Lung (tissue), 11 donors: ENCODE measurements at regions not wholly inside any gene's neighbourhood (a gene's known extent, or its start where the extent isn't known, plus 50 kb on each side); places are given as distances from the start of the nearest gene placed in this dataset.
"Not testable (repeated sequence)": the region's sequence is repeated elsewhere in the genome, so short reads cannot be mapped to it uniquely, and the experiment has no call there.

Experiments
- ATAC-seq: fragments of 200-7000 bp; cut with Tn5 transposase; one replicate; pipeline ENCODE4 v1.9.1; 2020; ENCODE audit warnings: moderate number of reproducible peaks; ENCODE audit not compliant: insufficient read depth, low FRiP score
- DNase-seq, 3 donors: peaks; one replicate each; pipeline ENCODE4 v3.0.0-alpha.2; 2013 to 2017
- H3K27ac ChIP-seq, 2 donors: one replicate each; pipeline ENCODE4 v1.5.1; 2013; ENCODE audit warnings: mild to moderate bottlenecking in 2 of 2, moderate library complexity in 2 of 2, control low read depth in 1 of 2, inconsistent platforms in 1 of 2, low read depth in 1 of 2, low read length in 1 of 2
- H3K27me3 ChIP-seq, 3 donors: one replicate each; pipeline ENCODE4 v1.5.1; 2013; ENCODE audit warnings: low read length in 2 of 3; ENCODE audit not compliant: control insufficient read depth in 3 of 3, insufficient read depth in 3 of 3
- H3K36me3 ChIP-seq, 4 donors: one replicate each; pipeline ENCODE4 v1.5.1; 2013; ENCODE audit warnings: low read length in 4 of 4, mild to moderate bottlenecking in 1 of 4, moderate library complexity in 1 of 4; ENCODE audit not compliant: control insufficient read depth in 4 of 4, insufficient read depth in 4 of 4
- H3K4me1 ChIP-seq, 5 donors: one replicate each; pipeline ENCODE4 v1.5.1; 2013; ENCODE audit warnings: low read length in 5 of 5, mild to moderate bottlenecking in 2 of 5, moderate library complexity in 1 of 5; ENCODE audit not compliant: control insufficient read depth in 5 of 5, insufficient read depth in 5 of 5
- H3K4me3 ChIP-seq: one replicate; pipeline ENCODE4 v1.5.1; 2013; ENCODE audit warnings: mild to moderate bottlenecking, control low read depth, moderate library complexity
- H3K9ac ChIP-seq, 2 donors: one replicate each; pipeline ENCODE4 v1.5.1; 2013; ENCODE audit warnings: low read length in 2 of 2, control low read depth in 1 of 2; ENCODE audit not compliant: insufficient read depth in 1 of 2
- H3K9me3 ChIP-seq, 4 donors: one replicate each; pipeline ENCODE4 v1.5.1; 2013; ENCODE audit warnings: low read length in 3 of 4, mild to moderate bottlenecking in 1 of 4, moderate library complexity in 1 of 4; ENCODE audit not compliant: control insufficient read depth in 4 of 4, insufficient read depth in 3 of 4
- WGBS, 2 donors: extraction: QIAGEN DNeasy Blood & Tissue Kit; methylation state at CpG; one replicate each; pipeline ENCODE4 v1.1.7; 2013; 5-methylcytosine and 5-hydroxymethylcytosine counted together
- TF ChIP-seq, protein P1 (sequence below): IDR thresholded peaks from 2 replicates; pipeline ENCODE4 v1.5.1; 2012; ENCODE audit warnings: mild to moderate bottlenecking; ENCODE audit errors: control extremely low read depth, extremely low read depth
- donor health status: control.
- donor health status: control.
- donor health status: Bipolar disorder and iron deficiency.
- donor health status: healthy.
- donor health status: DM: yes; HTN: yes; CAD: no.

DNA sequence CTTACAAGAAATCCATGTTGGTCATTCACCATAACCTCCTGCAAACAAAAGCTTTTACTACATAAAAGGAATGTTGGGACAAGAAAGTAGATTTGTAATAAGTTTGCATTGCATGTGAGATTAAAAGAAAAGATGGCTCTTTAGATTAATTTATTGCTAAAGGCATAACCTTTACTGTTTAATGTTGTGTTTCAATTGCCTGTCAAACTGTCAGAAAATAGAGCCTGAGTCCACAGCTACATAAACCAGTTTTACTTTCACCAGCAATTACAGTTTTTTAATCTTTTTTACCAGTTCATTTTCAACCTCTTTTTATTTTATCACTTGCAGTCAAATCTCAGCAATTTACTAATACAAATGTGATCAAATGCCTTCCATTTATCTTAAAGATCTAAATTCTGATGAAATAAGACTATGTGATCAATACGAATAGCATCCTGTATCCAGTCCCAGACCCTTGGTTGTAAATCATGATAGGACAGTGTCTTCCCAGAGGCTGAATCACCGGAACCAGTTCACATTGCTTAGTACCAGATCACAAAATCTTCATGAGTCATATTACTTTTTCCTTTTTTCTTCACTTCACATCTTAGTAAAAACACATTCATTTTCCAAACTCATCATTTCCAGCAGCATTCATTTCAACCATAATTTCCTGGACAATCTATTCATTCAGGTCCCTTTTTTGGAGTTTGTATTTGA lies 95.4 kb upstream of the FRG1 start:
- WGBS, 2 donors: 87 to 94% methylated on average over 2 of the region's 2 CpGs
- no peak overlapping the region for H3K4me3 ChIP-seq

DNA sequence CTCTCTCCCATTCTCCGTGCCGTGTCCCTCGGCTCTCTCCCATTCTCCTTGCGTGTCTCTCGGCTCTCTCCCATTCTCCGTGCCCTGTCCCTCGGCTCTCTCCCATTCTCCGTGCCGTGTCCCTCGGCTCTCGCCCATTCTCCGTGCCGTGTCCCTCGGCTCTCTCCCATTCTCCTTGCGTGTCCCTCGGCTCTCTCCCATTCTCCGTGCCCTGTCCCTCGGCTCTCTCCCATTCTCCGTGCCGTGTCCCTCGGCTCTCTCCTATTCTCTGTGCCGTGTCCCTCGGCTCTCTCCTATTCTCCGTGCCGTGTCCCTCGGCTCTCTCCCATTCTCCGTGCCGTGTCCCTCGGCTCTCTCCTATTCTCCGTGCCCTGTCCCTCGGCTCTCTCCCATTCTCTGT lies 94.6 kb upstream of the FRG1 start:
- not testable (repeated sequence) for DNase-seq, H3K9ac ChIP-seq, H3K4me1 ChIP-seq, H3K27ac ChIP-seq, H3K36me3 ChIP-seq, H3K27me3 ChIP-seq, H3K4me3 ChIP-seq, ATAC-seq, H3K9me3 ChIP-seq
- 88 to 90% methylated on average over 22 to 27 of the region's 31 CpGs for WGBS, 2 donors

More for the DNA sequence above, 95.4 kb upstream of the FRG1 start:
- H3K36me3 ChIP-seq: no peaks in the 10 kb centered on the region
- H3K27me3 ChIP-seq: peaks cover 0 to 3% (median 0%) of the 10 kb centered on the region in 3 donors
- TF ChIP-seq, protein P1, sequence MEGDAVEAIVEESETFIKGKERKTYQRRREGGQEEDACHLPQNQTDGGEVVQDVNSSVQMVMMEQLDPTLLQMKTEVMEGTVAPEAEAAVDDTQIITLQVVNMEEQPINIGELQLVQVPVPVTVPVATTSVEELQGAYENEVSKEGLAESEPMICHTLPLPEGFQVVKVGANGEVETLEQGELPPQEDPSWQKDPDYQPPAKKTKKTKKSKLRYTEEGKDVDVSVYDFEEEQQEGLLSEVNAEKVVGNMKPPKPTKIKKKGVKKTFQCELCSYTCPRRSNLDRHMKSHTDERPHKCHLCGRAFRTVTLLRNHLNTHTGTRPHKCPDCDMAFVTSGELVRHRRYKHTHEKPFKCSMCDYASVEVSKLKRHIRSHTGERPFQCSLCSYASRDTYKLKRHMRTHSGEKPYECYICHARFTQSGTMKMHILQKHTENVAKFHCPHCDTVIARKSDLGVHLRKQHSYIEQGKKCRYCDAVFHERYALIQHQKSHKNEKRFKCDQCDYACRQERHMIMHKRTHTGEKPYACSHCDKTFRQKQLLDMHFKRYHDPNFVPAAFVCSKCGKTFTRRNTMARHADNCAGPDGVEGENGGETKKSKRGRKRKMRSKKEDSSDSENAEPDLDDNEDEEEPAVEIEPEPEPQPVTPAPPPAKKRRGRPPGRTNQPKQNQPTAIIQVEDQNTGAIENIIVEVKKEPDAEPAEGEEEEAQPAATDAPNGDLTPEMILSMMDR: no peak
- no peak overlapping the region for H3K9ac ChIP-seq
- DNase-seq: no peak
- ATAC-seq: no peak
- H3K9me3 ChIP-seq: no peaks in the 10 kb centered on the region
- no peak overlapping the region for H3K27ac ChIP-seq
- H3K4me1 ChIP-seq: no peaks in the 10 kb centered on the region

DNA sequence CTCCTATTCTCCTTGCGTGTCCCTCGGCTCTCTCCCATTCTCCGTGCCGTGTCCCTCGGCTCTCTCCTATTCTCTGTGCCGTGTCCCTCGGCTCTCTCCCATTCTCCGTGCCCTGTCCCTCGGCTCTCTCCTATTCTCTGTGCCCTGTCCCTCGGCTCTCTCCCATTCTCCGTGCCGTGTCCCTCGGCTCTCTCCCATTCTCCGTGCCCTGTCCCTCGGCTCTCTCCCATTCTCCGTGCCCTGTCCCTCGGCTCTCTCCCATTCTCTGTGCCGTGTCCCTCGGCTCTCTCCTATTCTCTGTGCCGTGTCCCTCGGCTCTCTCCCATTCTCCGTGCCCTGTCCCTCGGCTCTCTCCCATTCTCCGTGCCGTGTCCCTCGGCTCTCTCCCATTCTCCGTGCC lies 94.1 kb upstream of the FRG1 start:
- DNase-seq, H3K9me3 ChIP-seq, H3K36me3 ChIP-seq, H3K4me1 ChIP-seq, H3K27me3 ChIP-seq, H3K9ac ChIP-seq, H3K4me3 ChIP-seq, H3K27ac ChIP-seq, ATAC-seq: not testable (repeated sequence)
- 92 to 94% methylated on average over 26 to 27 of the region's 27 CpGs for WGBS, 2 donors

DNA sequence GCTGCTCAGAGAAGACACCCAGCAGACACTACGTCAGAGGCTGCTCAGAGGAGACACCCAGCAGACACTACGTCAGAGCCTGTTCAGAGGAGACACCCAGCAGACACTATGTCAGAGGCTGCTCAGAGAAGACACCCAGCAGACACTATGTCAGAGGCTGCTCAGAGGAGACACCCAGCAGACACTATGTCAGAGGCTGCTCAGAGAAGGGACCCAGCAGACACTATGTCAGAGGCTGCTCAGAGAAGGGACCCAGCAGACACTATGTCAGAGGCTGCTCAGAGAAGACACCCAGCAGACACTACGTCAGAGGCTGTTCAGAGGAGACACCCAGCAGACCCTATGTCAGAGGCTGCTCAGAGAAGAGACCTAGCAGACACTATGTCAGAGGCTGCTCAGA lies 92.0 kb upstream of the FRG1 start:
- H3K27ac ChIP-seq, H3K4me1 ChIP-seq, H3K9ac ChIP-seq, ATAC-seq, H3K4me3 ChIP-seq, H3K9me3 ChIP-seq, DNase-seq, H3K27me3 ChIP-seq, H3K36me3 ChIP-seq: not testable (repeated sequence)
- 47 to 54% methylated on average over 3 of the region's 3 CpGs for WGBS, 2 donors

DNA sequence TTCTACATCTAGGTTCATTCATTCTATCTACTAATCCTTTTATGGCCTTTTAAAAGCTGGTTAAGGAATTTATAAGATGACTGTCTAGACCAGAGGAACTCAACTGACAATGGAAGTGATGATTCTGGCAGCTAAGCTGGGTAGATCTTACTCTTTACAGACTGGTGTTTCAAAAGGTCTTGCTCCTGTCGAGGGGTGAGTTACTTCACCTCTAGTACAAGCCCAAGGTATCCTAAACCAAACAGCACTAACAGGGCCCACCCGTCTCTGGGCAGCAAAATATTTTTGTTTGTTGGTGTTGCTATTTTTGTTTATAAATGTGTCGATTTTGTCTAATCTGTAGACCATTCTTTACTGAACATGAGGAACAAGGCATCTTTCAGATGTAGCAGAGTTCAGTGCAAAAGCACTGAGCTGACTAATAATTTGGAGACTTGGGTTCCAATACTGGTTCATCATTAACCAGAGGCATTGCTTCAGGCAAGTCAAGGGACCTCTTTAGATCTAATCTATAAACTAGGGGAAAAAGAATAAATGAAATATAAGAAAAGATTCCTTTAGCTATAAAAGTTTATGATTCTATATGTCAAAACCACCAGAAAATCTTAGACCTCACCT lies 90.3 kb upstream of the FRG1 start:
- no peak for DNase-seq
- Histone ChIP-seq H3K4me3 (no peak overlapping the region), H3K9ac (no peak overlapping the region), H3K27ac (no peak overlapping the region), H3K27me3 (no peaks in the 10 kb centered on the region), H3K36me3 (no peaks in the 10 kb centered on the region), H3K4me1 (no peaks in the 10 kb centered on the region), H3K9me3 (peaks cover 0 to 2% (median under 1%) of the 10 kb centered on the region in 4 donors)
- TF ChIP-seq, protein P1: no peak
- ATAC-seq: no peak
- 80 to 89% methylated on average over 3 of the region's 3 CpGs for WGBS, 2 donors
